Mesenchymal stem cell (in vitro differentiated cells and primary cell): ENCODE measurements at regions not wholly inside any gene's neighbourhood (a gene's known extent, or its start where the extent isn't known, plus 50 kb on each side); places are given as distances from the start of the nearest gene placed in this dataset.

ENCODE experiments used
- DNase-seq: peaks from one replicate; pipeline ENCODE4 v3.0.0-alpha.2; 2013
- H2AFZ ChIP-seq: one replicate; pipeline ENCODE4 v1.6.1; 2013; ENCODE audit warnings: low read depth, mild to moderate bottlenecking, control low read depth, inconsistent platforms, low read length, moderate library complexity
- H2AK5ac ChIP-seq: 2 replicates; pipeline ENCODE4 v1.6.1; 2013; ENCODE audit warnings: low read length, moderate library complexity, mild to moderate bottlenecking, inconsistent platforms; ENCODE audit not compliant: severe bottlenecking
- H2BK120ac ChIP-seq: one replicate; pipeline ENCODE4 v1.6.1; 2013; ENCODE audit warnings: low read depth, mild to moderate bottlenecking, inconsistent platforms, low read length, moderate library complexity
- H2BK12ac ChIP-seq, 2 experiments: one replicate each; pipeline ENCODE4 v1.6.1; 2013; ENCODE audit warnings: inconsistent platforms in 2 of 2, low read length in 2 of 2, mild to moderate bottlenecking in 2 of 2, moderate library complexity in 2 of 2, control low read depth in 1 of 2
- H2BK15ac ChIP-seq: one replicate; pipeline ENCODE4 v1.6.1; 2013; ENCODE audit warnings: mild to moderate bottlenecking, low read depth, inconsistent platforms; ENCODE audit not compliant: poor library complexity, severe bottlenecking
- H2BK5ac ChIP-seq: 2 replicates; pipeline ENCODE4 v1.6.1; 2013; ENCODE audit warnings: low read depth, mild to moderate bottlenecking, low read length, control low read depth, inconsistent platforms; ENCODE audit not compliant: poor library complexity, severe bottlenecking
- H3K14ac ChIP-seq, 2 experiments: one replicate each; pipeline ENCODE4 v1.6.1; 2013; ENCODE audit warnings: inconsistent platforms in 2 of 2, low read length in 2 of 2, control low read depth in 1 of 2, mild to moderate bottlenecking in 1 of 2, moderate library complexity in 1 of 2
- H3K18ac ChIP-seq, 2 experiments: one replicate each; pipeline ENCODE4 v1.6.1; 2013; ENCODE audit warnings: inconsistent platforms in 2 of 2, low read length in 2 of 2, control low read depth in 1 of 2, low read depth in 1 of 2, mild to moderate bottlenecking in 1 of 2
- H3K23ac ChIP-seq, 2 experiments: one replicate each; pipeline ENCODE4 v1.6.1; 2013; ENCODE audit warnings: inconsistent platforms in 2 of 2, low read length in 2 of 2, mild to moderate bottlenecking in 2 of 2, moderate library complexity in 2 of 2, control low read depth in 1 of 2
- H3K27ac ChIP-seq: 2 replicates; pipeline ENCODE4 v1.5.1; 2013; ENCODE audit warnings: mild to moderate bottlenecking, moderate library complexity, low read length, control low read depth, inconsistent platforms; ENCODE audit not compliant: poor library complexity, severe bottlenecking
- H3K27me3 ChIP-seq, 2 experiments: 2 replicates each; pipeline versions ENCODE4 v1.6.1 to v1.7.0; 2013; ENCODE audit warnings: low read length in 2 of 2, mild to moderate bottlenecking in 2 of 2, moderate library complexity in 2 of 2, control low read depth in 1 of 2, inconsistent platforms in 1 of 2; ENCODE audit not compliant: control insufficient read depth in 1 of 2, insufficient read depth in 1 of 2
- H3K36me3 ChIP-seq, 2 experiments: 2 replicates each; pipeline versions ENCODE4 v1.6.1 to v1.7.0; 2013; ENCODE audit warnings: low read length in 2 of 2, control low read depth in 1 of 2, inconsistent platforms in 1 of 2, low read depth in 1 of 2, mild to moderate bottlenecking in 1 of 2; ENCODE audit not compliant: insufficient read depth in 2 of 2, control insufficient read depth in 1 of 2
- H3K4ac ChIP-seq, 2 experiments: one replicate each; pipeline ENCODE4 v1.6.1; 2013; ENCODE audit warnings: inconsistent platforms in 2 of 2, low read length in 2 of 2, mild to moderate bottlenecking in 2 of 2, moderate library complexity in 2 of 2, control low read depth in 1 of 2, low read depth in 1 of 2
- H3K4me1 ChIP-seq: 2 replicates; pipeline ENCODE4 v1.6.1; 2013; ENCODE audit warnings: low read depth, low read length, control low read depth; ENCODE audit not compliant: control insufficient read depth, insufficient read depth
- H3K4me2 ChIP-seq: 2 replicates; pipeline ENCODE4 v1.6.1; 2013; ENCODE audit warnings: low read length, mild to moderate bottlenecking, inconsistent platforms; ENCODE audit not compliant: poor library complexity, severe bottlenecking
- H3K4me3 ChIP-seq, 2 experiments: 2 replicates each; pipeline versions ENCODE4 v1.5.1 to v1.7.0; 2013; ENCODE audit warnings: low read length in 2 of 2, mild to moderate bottlenecking in 2 of 2, control low read depth in 1 of 2, low read depth in 1 of 2; ENCODE audit not compliant: insufficient read depth in 1 of 2
- H3K79me1 ChIP-seq: replicated peaks from 2 replicates; pipeline ENCODE4 v1.6.1; 2013; ENCODE audit warnings: mild to moderate bottlenecking, control low read depth, low read length, inconsistent platforms; ENCODE audit not compliant: poor library complexity, severe bottlenecking
- H3K9ac ChIP-seq: 2 replicates; pipeline ENCODE4 v1.7.0; 2013; ENCODE audit warnings: mild to moderate bottlenecking, low read length, moderate library complexity
- H3K9me3 ChIP-seq: 2 replicates; pipeline ENCODE4 v1.7.0; 2013; ENCODE audit warnings: mild to moderate bottlenecking, low read length; ENCODE audit not compliant: control insufficient read depth
- H4K8ac ChIP-seq: one replicate; pipeline ENCODE4 v1.6.1; 2013; ENCODE audit warnings: inconsistent platforms, mild to moderate bottlenecking, low read length, moderate library complexity
- H4K91ac ChIP-seq: one replicate; pipeline ENCODE4 v1.6.1; 2013; ENCODE audit warnings: mild to moderate bottlenecking, low read length, inconsistent platforms
- WGBS: methylation state at CpG from one replicate; pipeline ENCODE4 v1.1.7; 2013; ENCODE audit warnings: mixed read lengths; 5-methylcytosine and 5-hydroxymethylcytosine counted together

GRCh38 chr3:168394439-168394838 is 298.7 kb upstream of the GOLIM4 start:
- H2BK120ac ChIP-seq: no peak overlapping the region
- no peak overlapping the region for H3K27ac ChIP-seq
- no peaks in the 10 kb centered on the region for H3K79me1 ChIP-seq
- no peak overlapping the region for H2BK12ac ChIP-seq
- no peak overlapping the region for H3K23ac ChIP-seq
- H3K4ac ChIP-seq: no peak overlapping the region
- no peak overlapping the region for H3K18ac ChIP-seq
- H3K36me3 ChIP-seq: no peaks in the 10 kb centered on the region
- H3K4me2 ChIP-seq: no peak overlapping the region
- H2BK15ac ChIP-seq: no peak overlapping the region
- H4K91ac ChIP-seq: no peak overlapping the region
- H4K8ac ChIP-seq: no peak overlapping the region
- H3K4me3 ChIP-seq: no peak overlapping the region
- H3K4me1 ChIP-seq: no peaks in the 10 kb centered on the region
- H2AFZ ChIP-seq: no peak overlapping the region
- no peaks in the 10 kb centered on the region for H3K9me3 ChIP-seq
- no peak overlapping the region for H3K14ac ChIP-seq
- H3K27me3 ChIP-seq: no peaks in the 10 kb centered on the region
- H3K9ac ChIP-seq: no peak overlapping the region
- H2AK5ac ChIP-seq: no peak overlapping the region
- no peak overlapping the region for H2BK5ac ChIP-seq
- 78% methylated on average over 2 of the region's 2 CpGs for WGBS
- DNase-seq: no peak

GRCh38 chr3:168386301-168386700 is 290.6 kb upstream of the GOLIM4 start:
- DNase-seq: no peak
- Histone ChIP-seq H2BK120ac (no peak overlapping the region), H3K79me1 (no peaks in the 10 kb centered on the region), H2BK15ac (no peak overlapping the region), H4K8ac (no peak overlapping the region), H3K36me3 (no peaks in the 10 kb centered on the region), H3K14ac (no peak overlapping the region), H2AFZ (no peak overlapping the region), H3K4me3 (no peak overlapping the region), H3K4me2 (no peak overlapping the region), H4K91ac (no peak overlapping the region), H3K27ac (no peak overlapping the region), H2BK5ac (no peak overlapping the region), H2BK12ac (no peak overlapping the region), H3K27me3 (no peaks in the 10 kb centered on the region), H3K9me3 (peaks cover 27% of the 10 kb centered on the region), H3K18ac (no peak overlapping the region), H3K4me1 (no peaks in the 10 kb centered on the region), H3K9ac (no peak overlapping the region), H2AK5ac (no peak overlapping the region), H3K23ac (no peak overlapping the region), H3K4ac (no peak overlapping the region)

GRCh38 chr3:168384990-168385389 is 289.3 kb upstream of the GOLIM4 start:
- Histone ChIP-seq H3K79me1 (no peaks in the 10 kb centered on the region), H2AK5ac (no peak overlapping the region), H3K14ac (no peak overlapping the region), H4K8ac (no peak overlapping the region), H2BK120ac (no peak overlapping the region), H3K9ac (no peak overlapping the region), H3K23ac (no peak overlapping the region), H2BK15ac (no peak overlapping the region), H3K4ac (no peak overlapping the region), H2BK5ac (no peak overlapping the region), H3K18ac (no peak overlapping the region), H3K9me3 (peaks cover 27% of the 10 kb centered on the region), H3K27ac (no peak overlapping the region), H3K27me3 (no peaks in the 10 kb centered on the region), H2AFZ (no peak overlapping the region), H3K36me3 (no peaks in the 10 kb centered on the region), H2BK12ac (no peak overlapping the region), H3K4me2 (no peak overlapping the region), H3K4me3 (no peak overlapping the region), H3K4me1 (no peaks in the 10 kb centered on the region), H4K91ac (no peak overlapping the region)
- DNase-seq: no peak
- 79% methylated on average over 4 of the region's 7 CpGs for WGBS

GRCh38 chr3:168383573-168383972 is 287.8 kb upstream of the GOLIM4 start:
- H3K9ac ChIP-seq: no peak overlapping the region
- H2BK5ac ChIP-seq: no peak overlapping the region
- H3K18ac ChIP-seq: no peak overlapping the region
- no peak overlapping the region for H3K27ac ChIP-seq
- no peak overlapping the region for H2BK15ac ChIP-seq
- H3K4me2 ChIP-seq: no peak overlapping the region
- H3K36me3 ChIP-seq: no peaks in the 10 kb centered on the region
- no peaks in the 10 kb centered on the region for H3K4me1 ChIP-seq
- H3K14ac ChIP-seq: no peak overlapping the region
- H3K4ac ChIP-seq: no peak overlapping the region
- no peaks in the 10 kb centered on the region for H3K79me1 ChIP-seq
- no peak overlapping the region for H3K4me3 ChIP-seq
- no peak for DNase-seq
- no peak overlapping the region for H2BK12ac ChIP-seq
- H2BK120ac ChIP-seq: no peak overlapping the region
- no peak overlapping the region for H3K23ac ChIP-seq
- H3K9me3 ChIP-seq: peaks cover 27% of the 10 kb centered on the region
- H2AFZ ChIP-seq: no peak overlapping the region
- no peak overlapping the region for H4K91ac ChIP-seq
- H2AK5ac ChIP-seq: no peak overlapping the region
- no peaks in the 10 kb centered on the region for H3K27me3 ChIP-seq
- 98% methylated on average over 2 of the region's 2 CpGs for WGBS
- H4K8ac ChIP-seq: no peak overlapping the region
